D721Med (cell line): ENCODE measurements at regions not wholly inside any gene's neighbourhood (a gene's known extent, or its start where the extent isn't known, plus 50 kb on each side); places are given as distances from the start of the nearest gene placed in this dataset.

Experiments used
- DNase-seq: peaks from one replicate; pipeline ENCODE4 v3.0.0; 2011; ENCODE audit warnings: low spot score; ENCODE audit not compliant: insufficient read length
- FAIRE-seq: peaks from 2 replicates; lab custom pipeline; 2011; peaks lifted over from hg19 to GRCh38; lab: Jason Lieb, UNC
- CTCF ChIP-seq: IDR thresholded peaks from 2 replicates; pipeline ENCODE4 v1.5.1; 2012; ENCODE audit warnings: mild to moderate bottlenecking, control low read depth; ENCODE audit not compliant: insufficient read depth; ENCODE audit errors: missing control alignments

- FAIRE-seq (no peak), DNase-seq (no peak)
- TF ChIP-seq CTCF, result no peak
Measured at GRCh38 chr10:4181081-4181480, 396.1 kb upstream of the KLF6 start.

GRCh38 chr10:4177791-4178190 is 392.8 kb upstream of the KLF6 start:
- no peak for DNase-seq
- TF ChIP-seq CTCF, result no peak
- no peak for FAIRE-seq

- DNase-seq, result no peak
- TF ChIP-seq CTCF, result no peak
- no peak for FAIRE-seq
Measured at GRCh38 chr10:4176500-4177281, 391.7 kb upstream of the KLF6 start.

GRCh38 chr10:4174197-4174596 is 389.2 kb upstream of the KLF6 start:
- no peak for DNase-seq
- no peak for FAIRE-seq
- peak; percentile 34 for TF ChIP-seq CTCF

GRCh38 chr10:4170633-4171314 is 385.8 kb upstream of the KLF6 start:
- DNase-seq (no peak), FAIRE-seq (no peak)
- TF ChIP-seq CTCF, result no peak

GRCh38 chr10:4170181-4170580 is 385.2 kb upstream of the KLF6 start:
- no peak for FAIRE-seq
- no peak for DNase-seq
- TF ChIP-seq CTCF, result no peak

- no peak for TF ChIP-seq CTCF
- no peak for DNase-seq
- FAIRE-seq, result no peak
Measured at GRCh38 chr10:4169448-4169847, 384.4 kb upstream of the KLF6 start.
